MM.1S (cell line): ENCODE measurements at regions not wholly inside any gene's neighbourhood (a gene's known extent, or its start where the extent isn't known, plus 50 kb on each side); places are given as distances from the start of the nearest gene placed in this dataset.

ENCODE experiments used
- DNase-seq: peaks from one replicate; pipeline ENCODE4 v3.0.0-alpha.2; 2015
- H2AFZ ChIP-seq: fragments of 300-600 bp; sonication (generic); 2 replicates; pipeline ENCODE4 v1.6.0; 2016; ENCODE audit warnings: antibody characterized with exemption, low read length
- H3F3A ChIP-seq: fragments of 300-600 bp; sonication (generic); 2 replicates; pipeline ENCODE4 v1.6.1; 2016; ENCODE audit warnings: mild to moderate bottlenecking, antibody characterized with exemption, low read length, moderate library complexity, mixed read lengths; ENCODE audit not compliant: insufficient read depth
- H3K27ac ChIP-seq: fragments of 300-600 bp; sonication (generic); 2 replicates; pipeline ENCODE4 v1.5.1; 2016; ENCODE audit warnings: mild to moderate bottlenecking, low read length
- H3K27me3 ChIP-seq: fragments of 300-600 bp; sonication (generic); replicated peaks from 2 replicates; pipeline ENCODE4 v1.6.0; 2016; ENCODE audit warnings: low read length; ENCODE audit not compliant: insufficient read depth
- H3K36me3 ChIP-seq: fragments of 300-600 bp; sonication (generic); replicated peaks from 2 replicates; pipeline ENCODE4 v1.6.1; 2016; ENCODE audit warnings: mild to moderate bottlenecking, low read length, mixed read lengths; ENCODE audit not compliant: insufficient read depth
- H3K4me1 ChIP-seq: fragments of 300-600 bp; sonication (generic); 2 replicates; pipeline ENCODE4 v1.6.1; 2016; ENCODE audit warnings: low read length, mixed read lengths
- H3K4me2 ChIP-seq: fragments of 300-600 bp; sonication (generic); 2 replicates; pipeline ENCODE4 v1.6.0; 2016; ENCODE audit warnings: low read depth, low read length
- H3K4me3 ChIP-seq: fragments of 300-600 bp; sonication (generic); 2 replicates; pipeline ENCODE4 v1.5.1; 2016; ENCODE audit warnings: low read length, mixed read lengths
- H3K79me2 ChIP-seq: fragments of 300-600 bp; sonication (generic); 2 replicates; pipeline ENCODE4 v1.6.1; 2016; ENCODE audit warnings: mixed run types, low read length, mixed read lengths
- H3K9ac ChIP-seq: fragments of 300-600 bp; sonication (generic); 2 replicates; pipeline ENCODE4 v1.6.1; 2016; ENCODE audit warnings: low read length, mixed read lengths
- H3K9me2 ChIP-seq: fragments of 300-600 bp; sonication (generic); replicated peaks from 2 replicates; pipeline ENCODE4 v1.6.1; 2016; ENCODE audit warnings: mild to moderate bottlenecking, low read length, mixed read lengths; ENCODE audit not compliant: insufficient read depth
- H3K9me3 ChIP-seq: fragments of 300-600 bp; sonication (generic); replicated peaks from 2 replicates; pipeline ENCODE4 v1.6.1; 2016; ENCODE audit warnings: mild to moderate bottlenecking, low read length, mixed read lengths; ENCODE audit not compliant: insufficient read depth
- H4K20me1 ChIP-seq: fragments of 300-600 bp; sonication (generic); 2 replicates; pipeline ENCODE4 v1.6.1; 2016; ENCODE audit warnings: mild to moderate bottlenecking, low read length, moderate library complexity, mixed read lengths; ENCODE audit not compliant: insufficient read depth
- EZH2 ChIP-seq: fragments of 300-600 bp; sonication (generic); optimal IDR thresholded peaks from 2 replicates; pipeline ENCODE3; 2017; ENCODE audit warnings: low read depth, mild to moderate bottlenecking, antibody characterized with exemption, low read length, mixed read lengths
- EZH2phosphoT487 ChIP-seq: fragments of 300-600 bp; sonication (generic); IDR thresholded peaks from 2 replicates; pipeline ENCODE4 v1.6.1; 2018; ENCODE audit warnings: antibody characterized with exemption, low read length
- TF ChIP-seq, protein P1 (sequence below): fragments of 300-600 bp; sonication (generic); IDR thresholded peaks from 2 replicates; pipeline ENCODE4 v1.5.1; 2016; ENCODE audit warnings: antibody characterized with exemption, low read length, mixed read lengths

DNA sequence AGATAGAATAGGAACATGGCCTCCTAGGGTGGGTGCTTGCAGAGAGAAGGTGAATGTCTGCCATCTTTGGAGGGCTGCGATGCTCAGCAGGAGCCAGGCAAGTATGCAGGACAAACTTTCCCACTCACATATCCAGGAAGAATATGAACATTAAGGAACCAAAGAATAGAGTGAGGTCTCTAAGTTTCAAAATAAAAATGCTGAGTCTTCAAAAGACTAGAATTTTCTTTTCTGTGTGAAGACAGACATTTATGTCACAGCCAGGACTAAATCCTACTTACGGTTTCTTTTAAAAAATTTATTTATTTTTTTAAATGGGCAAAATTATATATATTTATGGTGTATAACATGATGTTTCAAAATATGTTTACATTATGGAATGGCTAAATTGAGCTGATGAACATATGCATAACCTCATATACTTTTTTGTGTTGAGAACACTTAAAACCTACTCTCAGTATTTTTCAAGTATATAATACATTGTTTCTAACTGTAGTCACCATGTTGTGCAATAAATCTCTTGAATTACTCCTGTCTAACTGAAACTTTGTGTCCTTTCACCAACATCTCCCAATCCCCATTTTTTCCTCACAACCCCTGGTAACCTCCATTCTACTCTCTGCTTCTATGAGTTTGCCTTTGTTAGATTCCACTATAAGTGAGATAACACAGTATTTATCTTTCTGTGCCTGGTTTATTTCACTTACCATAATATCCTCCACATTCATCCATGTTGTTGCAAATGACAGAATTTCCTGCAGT is 177.8 kb upstream of the HAND2 start:
- Histone ChIP-seq H3K9ac (no peak overlapping the region), H4K20me1 (no peaks in the 10 kb centered on the region), H3F3A (no peaks in the 10 kb centered on the region), H3K9me2 (no peaks in the 10 kb centered on the region), H3K9me3 (no peaks in the 10 kb centered on the region), H2AFZ (no peak overlapping the region), H3K27me3 (no peaks in the 10 kb centered on the region), H3K79me2 (no peaks in the 10 kb centered on the region), H3K4me3 (no peak overlapping the region), H3K4me1 (no peaks in the 10 kb centered on the region), H3K27ac (no peak overlapping the region), H3K4me2 (no peak overlapping the region), H3K36me3 (no peaks in the 10 kb centered on the region)
- DNase-seq: no peak
- no peak for TF ChIP-seq EZH2phosphoT487
- TF ChIP-seq, protein P1, sequence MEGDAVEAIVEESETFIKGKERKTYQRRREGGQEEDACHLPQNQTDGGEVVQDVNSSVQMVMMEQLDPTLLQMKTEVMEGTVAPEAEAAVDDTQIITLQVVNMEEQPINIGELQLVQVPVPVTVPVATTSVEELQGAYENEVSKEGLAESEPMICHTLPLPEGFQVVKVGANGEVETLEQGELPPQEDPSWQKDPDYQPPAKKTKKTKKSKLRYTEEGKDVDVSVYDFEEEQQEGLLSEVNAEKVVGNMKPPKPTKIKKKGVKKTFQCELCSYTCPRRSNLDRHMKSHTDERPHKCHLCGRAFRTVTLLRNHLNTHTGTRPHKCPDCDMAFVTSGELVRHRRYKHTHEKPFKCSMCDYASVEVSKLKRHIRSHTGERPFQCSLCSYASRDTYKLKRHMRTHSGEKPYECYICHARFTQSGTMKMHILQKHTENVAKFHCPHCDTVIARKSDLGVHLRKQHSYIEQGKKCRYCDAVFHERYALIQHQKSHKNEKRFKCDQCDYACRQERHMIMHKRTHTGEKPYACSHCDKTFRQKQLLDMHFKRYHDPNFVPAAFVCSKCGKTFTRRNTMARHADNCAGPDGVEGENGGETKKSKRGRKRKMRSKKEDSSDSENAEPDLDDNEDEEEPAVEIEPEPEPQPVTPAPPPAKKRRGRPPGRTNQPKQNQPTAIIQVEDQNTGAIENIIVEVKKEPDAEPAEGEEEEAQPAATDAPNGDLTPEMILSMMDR: no peak
- TF ChIP-seq EZH2: no peak

DNA sequence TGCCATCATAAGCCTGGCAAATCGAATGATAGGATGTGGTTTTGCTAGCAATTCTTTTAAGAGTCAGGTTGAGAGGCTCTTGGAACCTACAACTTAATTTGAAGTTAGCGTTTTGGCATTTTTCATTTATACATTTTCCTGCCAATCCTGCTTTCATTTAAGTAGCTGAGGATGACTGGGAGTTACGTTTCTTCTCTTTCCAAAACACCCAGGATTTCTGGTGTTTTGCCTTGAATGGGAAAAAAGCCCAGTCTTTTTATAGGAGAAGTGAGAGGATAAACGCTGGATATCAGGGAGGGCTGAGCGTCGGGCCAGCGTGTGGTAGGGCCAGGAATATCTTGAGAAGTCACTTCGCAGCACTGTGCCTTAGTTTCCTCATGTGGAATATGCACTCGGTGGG is 174.2 kb upstream of the HAND2 start:
- H3K9me2 ChIP-seq: no peaks in the 10 kb centered on the region
- no peak overlapping the region for H3K9ac ChIP-seq
- no peak overlapping the region for H3K4me2 ChIP-seq
- no peak for DNase-seq
- H3K9me3 ChIP-seq: no peaks in the 10 kb centered on the region
- H2AFZ ChIP-seq: no peak overlapping the region
- H3K4me1 ChIP-seq: no peaks in the 10 kb centered on the region
- H3K79me2 ChIP-seq: no peaks in the 10 kb centered on the region
- no peaks in the 10 kb centered on the region for H3K36me3 ChIP-seq
- no peaks in the 10 kb centered on the region for H4K20me1 ChIP-seq
- no peak for TF ChIP-seq EZH2
- TF ChIP-seq EZH2phosphoT487: no peak
- TF ChIP-seq, protein P1: no peak
- no peak overlapping the region for H3K4me3 ChIP-seq
- H3K27me3 ChIP-seq: no peaks in the 10 kb centered on the region
- H3K27ac ChIP-seq: no peak overlapping the region
- no peaks in the 10 kb centered on the region for H3F3A ChIP-seq

DNA sequence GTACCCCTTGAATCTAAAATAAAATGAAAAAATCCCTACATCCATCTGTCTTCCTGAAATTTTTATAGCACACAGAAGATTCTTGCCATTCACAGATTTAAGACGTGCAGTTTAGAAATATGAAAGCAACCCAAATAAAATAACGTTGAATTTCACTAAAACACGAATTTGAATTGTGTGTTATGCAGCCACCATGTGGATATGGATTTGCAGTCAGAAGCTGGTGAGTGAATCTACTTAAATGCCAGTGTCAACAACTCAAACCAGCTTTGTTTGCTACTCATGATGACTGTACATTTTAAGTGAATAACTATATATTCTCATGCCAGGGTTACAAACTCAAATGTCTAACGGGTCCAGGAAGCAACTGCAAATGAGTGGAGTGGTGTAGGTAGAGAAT is 173.0 kb upstream of the HAND2 start:
- Histone ChIP-seq H3K9ac (no peak overlapping the region), H3F3A (no peaks in the 10 kb centered on the region), H3K27me3 (no peaks in the 10 kb centered on the region), H3K27ac (no peak overlapping the region), H3K36me3 (no peaks in the 10 kb centered on the region), H4K20me1 (no peaks in the 10 kb centered on the region), H3K9me2 (no peaks in the 10 kb centered on the region), H3K4me2 (no peak overlapping the region), H3K4me1 (no peaks in the 10 kb centered on the region), H3K79me2 (no peaks in the 10 kb centered on the region), H2AFZ (no peak overlapping the region), H3K4me3 (no peak overlapping the region), H3K9me3 (no peaks in the 10 kb centered on the region)
- DNase-seq: no peak
- TF ChIP-seq EZH2phosphoT487 (no peak), EZH2 (no peak)
- TF ChIP-seq, protein P1: no peak
